Neural progenitor cell (in vitro differentiated cells): ENCODE measurements at regions not wholly inside any gene's neighbourhood (a gene's known extent, or its start where the extent isn't known, plus 50 kb on each side); places are given as distances from the start of the nearest gene placed in this dataset.

ENCODE experiments used
- CTCF ChIP-seq: fragments of 200-600 bp; sonication (generic); IDR thresholded peaks from 2 replicates; pipeline ENCODE4 v1.5.1; 2017; ENCODE audit warnings: antibody characterized with exemption, mild to moderate bottlenecking
- EZH2 ChIP-seq: fragments of 200-600 bp; sonication (generic); IDR thresholded peaks from 2 replicates; pipeline ENCODE4 v1.6.1; 2017; ENCODE audit warnings: antibody characterized with exemption, mild to moderate bottlenecking, moderate library complexity
- EZH2phosphoT487 ChIP-seq: fragments of 200-600 bp; sonication (generic); IDR thresholded peaks from 2 replicates; pipeline ENCODE4 v1.6.1; 2017; ENCODE audit warnings: antibody characterized with exemption

GRCh38 chr13:103598671-103599070 lies 532.5 kb upstream of the SLC10A2 start:
- no peak for TF ChIP-seq EZH2
- no peak for TF ChIP-seq CTCF
- no peak for TF ChIP-seq EZH2phosphoT487
